Activated CD4-positive, alpha-beta T cell treated with anti-CD3 and anti-CD28 coated beads, Interleukin-2, Interleukin-6, amounts not matched to agents 100 ng/mL and 50 ng/mL, durations not matched to agents 16 hours and 8 hours (primary cell): ENCODE measurements at regions not wholly inside any gene's neighbourhood (a gene's known extent, or its start where the extent isn't known, plus 50 kb on each side); places are given as distances from the start of the nearest gene placed in this dataset.
"Not testable (repeated sequence)": the region's sequence is repeated elsewhere in the genome, so short reads cannot be mapped to it uniquely, and the experiment has no call there.

ENCODE experiments used
- DNase-seq: peaks from one replicate; pipeline ENCODE4 v3.0.0-alpha.2; 2020

- DNase-seq = no peak
Measured at GRCh38 chr14:85333841-85334240, 196.1 kb upstream of the FLRT2 start.

- DNase-seq = no peak
Measured at GRCh38 chr14:85334316-85334715, 195.6 kb upstream of the FLRT2 start.

- no peak for DNase-seq
Measured at GRCh38 chr14:85336257-85336656, 193.7 kb upstream of the FLRT2 start.

- DNase-seq = no peak
Measured at GRCh38 chr14:85336817-85337216, 193.1 kb upstream of the FLRT2 start.

- DNase-seq = no peak
Measured at GRCh38 chr14:85338895-85339294, 191.0 kb upstream of the FLRT2 start.

- no peak for DNase-seq
Measured at GRCh38 chr14:85342858-85343607, 186.9 kb upstream of the FLRT2 start.

GRCh38 chr14:85344171-85344570 is 185.8 kb upstream of the FLRT2 start:
- no peak for DNase-seq

GRCh38 chr14:85344847-85345570 is 184.9 kb upstream of the FLRT2 start:
- DNase-seq = no peak

GRCh38 chr14:85350667-85351066 is 179.3 kb upstream of the FLRT2 start:
- no peak for DNase-seq

GRCh38 chr14:85352588-85352987 is 177.4 kb upstream of the FLRT2 start:
- not testable (repeated sequence) for DNase-seq

GRCh38 chr14:85357120-85357519 is 172.8 kb upstream of the FLRT2 start:
- no peak for DNase-seq

GRCh38 chr14:85358136-85358785 is 171.7 kb upstream of the FLRT2 start:
- no peak for DNase-seq

- DNase-seq = no peak
Measured at GRCh38 chr14:85359505-85359904, 170.4 kb upstream of the FLRT2 start.

- no peak for DNase-seq
Measured at GRCh38 chr14:85363358-85363757, 166.6 kb upstream of the FLRT2 start.

- no peak for DNase-seq
Measured at GRCh38 chr14:85366226-85366625, 163.7 kb upstream of the FLRT2 start.

GRCh38 chr14:85380881-85381280 is 149.1 kb upstream of the FLRT2 start:
- DNase-seq = no peak

GRCh38 chr14:85382341-85382740 is 147.6 kb upstream of the FLRT2 start:
- no peak for DNase-seq

- DNase-seq = no peak
Measured at GRCh38 chr14:85387181-85387580, 142.8 kb upstream of the FLRT2 start.

GRCh38 chr14:85390236-85390635 is 139.7 kb upstream of the FLRT2 start:
- no peak for DNase-seq

- DNase-seq = no peak
Measured at GRCh38 chr14:85391455-85391854, 138.5 kb upstream of the FLRT2 start.

GRCh38 chr14:85391892-85392291 is 138.1 kb upstream of the FLRT2 start:
- peak; percentile 18 for DNase-seq

- no peak for DNase-seq
Measured at GRCh38 chr14:85399186-85399585, 130.8 kb upstream of the FLRT2 start.

- DNase-seq = no peak
Measured at GRCh38 chr14:85400678-85401077, 129.3 kb upstream of the FLRT2 start.

GRCh38 chr14:85401384-85401783 is 128.6 kb upstream of the FLRT2 start:
- DNase-seq = no peak
